ENCODE measurements at regions not wholly inside any gene's neighbourhood (a gene's known extent, or its start where the extent isn't known, plus 50 kb on each side); places are given as distances from the start of the nearest gene placed in this dataset.

- TF ChIP-seq, protein P1, sequence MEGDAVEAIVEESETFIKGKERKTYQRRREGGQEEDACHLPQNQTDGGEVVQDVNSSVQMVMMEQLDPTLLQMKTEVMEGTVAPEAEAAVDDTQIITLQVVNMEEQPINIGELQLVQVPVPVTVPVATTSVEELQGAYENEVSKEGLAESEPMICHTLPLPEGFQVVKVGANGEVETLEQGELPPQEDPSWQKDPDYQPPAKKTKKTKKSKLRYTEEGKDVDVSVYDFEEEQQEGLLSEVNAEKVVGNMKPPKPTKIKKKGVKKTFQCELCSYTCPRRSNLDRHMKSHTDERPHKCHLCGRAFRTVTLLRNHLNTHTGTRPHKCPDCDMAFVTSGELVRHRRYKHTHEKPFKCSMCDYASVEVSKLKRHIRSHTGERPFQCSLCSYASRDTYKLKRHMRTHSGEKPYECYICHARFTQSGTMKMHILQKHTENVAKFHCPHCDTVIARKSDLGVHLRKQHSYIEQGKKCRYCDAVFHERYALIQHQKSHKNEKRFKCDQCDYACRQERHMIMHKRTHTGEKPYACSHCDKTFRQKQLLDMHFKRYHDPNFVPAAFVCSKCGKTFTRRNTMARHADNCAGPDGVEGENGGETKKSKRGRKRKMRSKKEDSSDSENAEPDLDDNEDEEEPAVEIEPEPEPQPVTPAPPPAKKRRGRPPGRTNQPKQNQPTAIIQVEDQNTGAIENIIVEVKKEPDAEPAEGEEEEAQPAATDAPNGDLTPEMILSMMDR (IDR thresholded peaks at IDR 0.05; ENCODE audit: insufficient read depth, low read length, poor library complexity, severe bottlenecking) = no peak
- no peak for TF ChIP-seq EZH2phosphoT487 (conservative IDR thresholded peaks at IDR 0.05; ENCODE audit: low read length)
These were observed 490.8 kb upstream of the NFIA start for GRCh38 chr1:60591583-60591982.

All from SU-DHL-6 (cell line).